GM12892 (cell line): ENCODE measurements at regions not wholly inside any gene's neighbourhood (a gene's known extent, or its start where the extent isn't known, plus 50 kb on each side); places are given as distances from the start of the nearest gene placed in this dataset.

Source experiments
- POLR2A ChIP-seq: IDR thresholded peaks from 2 replicates; pipeline ENCODE4 v1.6.1; 2011; ENCODE audit warnings: low read depth, low read length, control low read depth
- POLR2AphosphoS5 ChIP-seq: IDR thresholded peaks from 2 replicates; pipeline ENCODE4 v1.6.1; 2011; ENCODE audit warnings: low read depth, low read length, control low read depth
- TAF1 ChIP-seq: IDR thresholded peaks from 2 replicates; pipeline ENCODE4 v1.6.1; 2011; ENCODE audit warnings: low read depth, mild to moderate bottlenecking, control low read depth, low read length, borderline replicate concordance

DNA sequence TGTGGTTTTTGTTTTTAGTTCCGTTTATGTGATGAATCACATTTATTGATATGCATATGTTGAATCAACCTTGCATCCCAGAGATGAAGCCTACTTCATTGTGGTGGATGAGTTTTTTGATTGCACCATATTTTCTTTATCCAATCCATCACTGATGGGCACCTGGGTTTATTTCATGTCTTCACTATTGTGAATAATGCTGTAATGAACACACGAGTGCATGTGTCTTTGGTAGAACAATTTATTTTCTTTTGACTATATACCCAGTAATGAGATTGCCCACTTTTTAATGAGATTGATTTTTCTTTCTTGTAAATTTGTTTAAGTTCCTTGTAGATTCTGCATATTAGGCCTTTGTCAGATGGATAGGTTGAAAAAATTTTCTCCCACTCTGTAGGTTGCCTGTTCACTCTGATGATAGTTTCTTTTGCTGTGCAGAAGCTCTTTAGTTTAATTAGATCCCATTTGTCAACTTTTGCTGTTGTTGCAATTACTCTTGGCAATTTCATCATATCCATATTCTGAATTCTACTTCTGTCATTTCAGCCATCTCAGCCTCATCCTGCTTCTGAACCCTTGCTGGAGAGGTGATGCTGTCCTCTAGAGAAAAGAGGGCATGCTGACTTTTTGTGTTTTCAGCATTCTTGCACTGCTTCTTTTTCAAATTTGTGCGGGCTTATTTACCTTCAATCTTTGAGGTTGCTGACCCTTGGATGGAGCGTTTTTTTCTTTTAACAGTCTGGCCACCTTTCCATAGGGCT, 96.2 kb upstream of the CTAGE1 start:
- no peak for TF ChIP-seq POLR2A
- no peak for TF ChIP-seq POLR2AphosphoS5
- TF ChIP-seq TAF1, result no peak
